Nephron progenitor cell (in vitro differentiated cells): ENCODE measurements at regions not wholly inside any gene's neighbourhood (a gene's known extent, or its start where the extent isn't known, plus 50 kb on each side); places are given as distances from the start of the nearest gene placed in this dataset.
"Not testable (repeated sequence)": the region's sequence is repeated elsewhere in the genome, so short reads cannot be mapped to it uniquely, and the experiment has no call there.

Experiments used
- DNase-seq: peaks from one replicate; pipeline ENCODE4 v3.0.0; 2021
- H3K27ac Mint-ChIP-seq: 2 replicates; pipeline ENCODE4 v1.8.0; 2021; ENCODE audit warnings: mild to moderate bottlenecking, moderate library complexity, mixed read lengths
- H3K27me3 Mint-ChIP-seq: 2 replicates; pipeline ENCODE4 v1.8.0; 2021; ENCODE audit warnings: mild to moderate bottlenecking, low read depth, mixed read lengths; ENCODE audit not compliant: poor library complexity
- H3K36me3 Mint-ChIP-seq: 2 replicates; pipeline ENCODE4 v1.8.0; 2021; ENCODE audit warnings: low read depth, mixed read lengths
- H3K4me1 Mint-ChIP-seq: 2 replicates; pipeline ENCODE4 v1.8.0; 2021; ENCODE audit warnings: mixed read lengths
- H3K4me3 Mint-ChIP-seq: 2 replicates; pipeline ENCODE4 v1.8.0; 2021; ENCODE audit warnings: mild to moderate bottlenecking, moderate library complexity, mixed read lengths
- H3K9me3 Mint-ChIP-seq: 2 replicates; pipeline ENCODE4 v1.8.0; 2021; ENCODE audit warnings: mild to moderate bottlenecking, moderate library complexity, mixed read lengths
- CTCF ChIP-seq: fragments of 200-600 bp; sonication (generic); IDR thresholded peaks from 2 replicates; pipeline ENCODE4 v1.5.0; 2021; ENCODE audit warnings: antibody characterized with exemption

DNA sequence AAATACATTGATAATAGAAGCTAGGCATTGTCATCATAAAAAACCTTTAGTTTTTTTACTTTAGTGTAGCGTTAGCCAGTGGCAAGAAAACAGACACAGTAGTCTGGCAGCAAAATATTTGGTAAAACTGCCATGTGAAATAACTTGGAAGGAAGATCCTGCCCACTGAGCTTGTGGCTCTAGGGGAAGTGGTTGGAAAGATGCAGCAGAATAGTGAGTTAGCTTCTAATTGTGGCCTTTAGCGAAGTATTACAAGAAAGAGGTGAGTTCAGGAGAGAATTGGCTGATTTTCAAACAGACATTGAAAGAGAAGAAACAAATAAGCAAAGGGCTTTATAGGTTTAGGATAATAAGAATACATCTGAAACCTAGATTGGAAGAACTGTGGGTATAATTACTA lies 1887.8 kb upstream of the CELF4 start:
- Mint-ChIP-seq H3K27ac (no peak overlapping the region), H3K4me1 (peaks cover 6% of the 10 kb centered on the region), H3K36me3 (no peaks in the 10 kb centered on the region), H3K4me3 (no peak overlapping the region), H3K27me3 (no peaks in the 10 kb centered on the region), H3K9me3 (no peaks in the 10 kb centered on the region)
- no peak for TF ChIP-seq CTCF
- no peak for DNase-seq

GRCh38 chr18:39450958-39451357 lies 1885.4 kb upstream of the CELF4 start:
- no peak for DNase-seq
- H3K36me3 Mint-ChIP-seq = peaks cover 8% of the 10 kb centered on the region
- no peak overlapping the region for H3K4me3 Mint-ChIP-seq
- H3K27me3 Mint-ChIP-seq = no peaks in the 10 kb centered on the region
- H3K9me3 Mint-ChIP-seq = peaks cover 3% of the 10 kb centered on the region
- TF ChIP-seq CTCF = no peak
- H3K27ac Mint-ChIP-seq = peak overlapping the region; percentile 91
- peaks cover 6% of the 10 kb centered on the region for H3K4me1 Mint-ChIP-seq

GRCh38 chr18:39449566-39449965 lies 1884.0 kb upstream of the CELF4 start:
- TF ChIP-seq CTCF = no peak
- no peaks in the 10 kb centered on the region for H3K27me3 Mint-ChIP-seq
- H3K9me3 Mint-ChIP-seq = peaks cover 3% of the 10 kb centered on the region
- no peak overlapping the region for H3K27ac Mint-ChIP-seq
- peaks cover 6% of the 10 kb centered on the region for H3K4me1 Mint-ChIP-seq
- DNase-seq = no peak
- no peak overlapping the region for H3K4me3 Mint-ChIP-seq
- H3K36me3 Mint-ChIP-seq = peaks cover 13% of the 10 kb centered on the region

GRCh38 chr18:39448942-39449341 lies 1883.3 kb upstream of the CELF4 start:
- Mint-ChIP-seq H3K36me3 (peaks cover 13% of the 10 kb centered on the region), H3K4me3 (no peak overlapping the region)

DNA sequence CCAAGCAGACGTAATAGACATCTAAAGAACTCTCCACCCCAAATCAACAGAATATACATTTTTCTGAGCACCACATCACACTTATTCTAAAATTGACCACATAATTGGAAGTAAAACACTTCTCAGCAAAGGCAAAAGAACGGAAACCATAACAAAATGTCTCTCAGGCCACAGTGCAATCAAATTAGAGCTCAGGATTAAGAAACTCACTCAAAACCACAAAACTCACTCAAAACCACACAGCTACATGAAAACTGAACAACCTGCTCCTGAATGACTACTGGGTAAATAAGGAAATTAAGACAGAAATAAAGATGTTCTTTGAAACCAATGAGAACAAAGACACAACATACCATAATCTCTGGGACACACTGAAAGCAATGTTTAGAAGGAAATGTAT lies 1879.4 kb upstream of the CELF4 start:
- peaks cover 13% of the 10 kb centered on the region for H3K36me3 Mint-ChIP-seq
- H3K9me3 Mint-ChIP-seq, H3K27ac Mint-ChIP-seq: not testable (repeated sequence)

More at GRCh38 chr18:39448942-39449341, 1883.3 kb upstream of the CELF4 start:
- no peak for DNase-seq
- no peak for TF ChIP-seq CTCF
- H3K27ac Mint-ChIP-seq = no peak overlapping the region
- peaks cover 6% of the 10 kb centered on the region for H3K4me1 Mint-ChIP-seq
- no peaks in the 10 kb centered on the region for H3K27me3 Mint-ChIP-seq
- H3K9me3 Mint-ChIP-seq = peaks cover 3% of the 10 kb centered on the region

GRCh38 chr18:39441648-39442047 lies 1876.0 kb upstream of the CELF4 start:
- peaks cover 16% of the 10 kb centered on the region for H3K4me1 Mint-ChIP-seq
- no peak for TF ChIP-seq CTCF
- no peak overlapping the region for H3K4me3 Mint-ChIP-seq
- DNase-seq = no peak
- H3K27me3 Mint-ChIP-seq = no peaks in the 10 kb centered on the region
- peaks cover 9% of the 10 kb centered on the region for H3K9me3 Mint-ChIP-seq
- H3K36me3 Mint-ChIP-seq = peaks cover 16% of the 10 kb centered on the region
- no peak overlapping the region for H3K27ac Mint-ChIP-seq

More for the DNA sequence above, 1879.4 kb upstream of the CELF4 start:
- not testable (repeated sequence) for H3K4me3 Mint-ChIP-seq, DNase-seq, H3K27me3 Mint-ChIP-seq
- peaks cover 16% of the 10 kb centered on the region for H3K4me1 Mint-ChIP-seq
